ENCODE measurements at regions not wholly inside any gene's neighbourhood (a gene's known extent, or its start where the extent isn't known, plus 50 kb on each side); places are given as distances from the start of the nearest gene placed in this dataset.
"Not testable (repeated sequence)": the region's sequence is repeated elsewhere in the genome, so short reads cannot be mapped to it uniquely, and the experiment has no call there.

- no peak overlapping the region for H3K4me3 ChIP-seq (ENCODE audit: low read depth, low read length)
- TF ChIP-seq, protein P1, sequence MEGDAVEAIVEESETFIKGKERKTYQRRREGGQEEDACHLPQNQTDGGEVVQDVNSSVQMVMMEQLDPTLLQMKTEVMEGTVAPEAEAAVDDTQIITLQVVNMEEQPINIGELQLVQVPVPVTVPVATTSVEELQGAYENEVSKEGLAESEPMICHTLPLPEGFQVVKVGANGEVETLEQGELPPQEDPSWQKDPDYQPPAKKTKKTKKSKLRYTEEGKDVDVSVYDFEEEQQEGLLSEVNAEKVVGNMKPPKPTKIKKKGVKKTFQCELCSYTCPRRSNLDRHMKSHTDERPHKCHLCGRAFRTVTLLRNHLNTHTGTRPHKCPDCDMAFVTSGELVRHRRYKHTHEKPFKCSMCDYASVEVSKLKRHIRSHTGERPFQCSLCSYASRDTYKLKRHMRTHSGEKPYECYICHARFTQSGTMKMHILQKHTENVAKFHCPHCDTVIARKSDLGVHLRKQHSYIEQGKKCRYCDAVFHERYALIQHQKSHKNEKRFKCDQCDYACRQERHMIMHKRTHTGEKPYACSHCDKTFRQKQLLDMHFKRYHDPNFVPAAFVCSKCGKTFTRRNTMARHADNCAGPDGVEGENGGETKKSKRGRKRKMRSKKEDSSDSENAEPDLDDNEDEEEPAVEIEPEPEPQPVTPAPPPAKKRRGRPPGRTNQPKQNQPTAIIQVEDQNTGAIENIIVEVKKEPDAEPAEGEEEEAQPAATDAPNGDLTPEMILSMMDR (IDR thresholded peaks at IDR 0.05; ENCODE audit: insufficient read depth, low read length), result no peak
- DNase-seq (ENCODE audit: low read depth), result no peak
Observed at GRCh38 chr18:62458346-62458745, 64.5 kb upstream of the ZCCHC2 start.

DNA sequence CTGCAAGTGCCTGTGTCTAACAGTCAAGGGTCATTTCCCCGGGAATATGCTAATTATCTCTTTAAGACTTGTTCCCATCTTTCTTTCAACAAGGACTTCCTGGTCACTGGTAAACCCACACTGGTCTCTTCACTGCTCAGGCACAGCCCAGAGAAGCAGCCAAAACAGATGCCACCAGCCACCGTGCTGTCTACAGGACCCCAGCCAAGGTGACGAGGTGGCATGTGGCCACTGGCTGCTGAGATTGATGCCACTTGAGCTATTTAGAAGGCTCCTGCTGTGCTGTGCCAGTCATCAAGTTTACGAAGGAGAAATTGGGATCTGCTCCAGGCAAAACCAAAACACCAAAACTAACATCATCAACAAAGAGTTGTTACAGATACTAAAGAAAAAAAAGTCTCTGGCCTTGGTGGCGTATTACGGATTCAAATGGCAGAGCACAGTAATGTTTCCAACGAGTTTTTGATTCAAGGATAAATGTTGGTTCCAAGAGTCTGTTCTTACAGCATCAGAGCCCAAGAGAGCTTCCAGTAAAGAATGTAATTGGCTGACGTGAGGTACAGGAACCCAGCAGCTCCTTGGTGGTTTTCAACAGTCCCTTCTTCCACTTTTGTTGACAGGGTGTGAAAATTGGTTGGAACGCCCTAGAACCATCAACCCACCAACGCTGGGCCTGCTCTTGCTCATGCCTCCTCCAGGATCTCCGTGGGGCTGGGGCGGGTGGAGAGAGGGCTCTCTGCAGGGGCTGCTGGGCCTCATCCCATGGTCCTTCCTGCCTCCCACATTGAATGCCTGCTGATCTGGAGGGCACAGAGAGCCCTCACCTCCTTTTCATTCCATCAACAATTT, 63.7 kb upstream of the ZCCHC2 start:
- DNase-seq (ENCODE audit: low read depth), result no peak
- H3K4me3 ChIP-seq (ENCODE audit: low read depth, low read length), result no peak overlapping the region
- TF ChIP-seq, protein P1 (IDR thresholded peaks at IDR 0.05; ENCODE audit: insufficient read depth, low read length), result no peak

DNA sequence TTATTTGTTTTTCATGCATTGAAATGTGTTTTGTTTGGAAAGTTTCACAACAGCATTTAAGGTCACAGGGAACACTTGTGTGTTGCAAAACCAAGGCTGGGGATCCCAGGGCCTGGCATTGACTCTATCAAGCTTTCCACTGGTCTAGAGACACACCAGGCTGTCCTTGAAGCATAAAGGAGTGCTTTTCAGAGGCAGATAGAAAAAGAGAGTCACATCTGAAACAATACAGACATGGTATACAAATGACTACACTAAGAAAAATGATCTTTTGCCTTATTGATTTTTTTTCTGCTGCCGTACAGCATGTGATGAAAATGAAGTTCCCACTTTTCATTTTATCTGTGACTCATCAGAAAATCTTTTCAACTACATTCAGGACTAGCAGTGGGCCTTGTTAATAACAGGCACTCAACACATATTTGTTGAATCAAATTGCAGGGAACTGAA, 61.9 kb upstream of the ZCCHC2 start:
- no peak overlapping the region for H3K4me3 ChIP-seq (ENCODE audit: low read depth, low read length)
- TF ChIP-seq, protein P1 (IDR thresholded peaks at IDR 0.05; ENCODE audit: insufficient read depth, low read length), result no peak
- peak; percentile 28 for DNase-seq (ENCODE audit: low read depth)

DNA sequence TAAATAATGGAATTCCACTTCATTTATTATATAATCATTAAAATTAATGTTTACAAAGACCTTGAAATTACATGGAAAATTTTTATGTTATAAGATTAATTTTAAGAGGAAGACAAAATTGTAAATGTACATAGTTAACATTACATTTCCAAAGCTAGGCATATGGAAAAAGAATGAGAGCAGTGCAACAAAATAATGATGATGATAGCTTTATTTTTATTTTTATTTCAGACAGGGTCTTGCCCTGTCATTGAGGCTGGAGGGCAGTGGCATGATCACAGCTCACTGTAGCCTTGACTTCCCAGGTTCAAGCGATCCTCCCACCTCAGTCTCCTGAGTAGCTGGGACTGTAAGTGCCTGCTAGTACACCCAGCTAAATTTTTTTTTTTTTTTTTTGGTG, 61.2 kb upstream of the ZCCHC2 start:
- H3K4me3 ChIP-seq (ENCODE audit: low read depth, low read length), result no peak overlapping the region
- TF ChIP-seq, protein P1 (IDR thresholded peaks at IDR 0.05; ENCODE audit: insufficient read depth, low read length), result no peak
- no peak for DNase-seq (ENCODE audit: low read depth)

DNA sequence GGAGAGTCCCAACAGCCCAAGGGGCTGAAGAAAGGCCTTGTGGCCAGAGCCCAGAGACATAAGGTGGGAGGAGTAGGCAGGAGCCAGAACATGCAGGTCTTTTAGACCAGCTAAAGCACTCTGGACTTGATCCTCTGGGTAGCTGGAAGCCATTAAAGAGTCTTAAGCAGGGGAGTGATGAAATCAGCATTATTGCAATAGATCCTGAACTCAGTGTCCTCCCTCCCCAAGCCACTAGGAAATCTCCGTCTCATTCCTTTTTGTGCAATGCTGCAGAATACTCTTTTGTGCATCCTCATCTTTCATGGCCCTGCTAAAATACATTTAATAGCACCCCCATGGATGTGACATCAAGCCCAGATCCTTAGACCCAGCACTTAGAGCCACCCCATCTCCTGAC, 58.6 kb upstream of the ZCCHC2 start:
- TF ChIP-seq, protein P1 (IDR thresholded peaks at IDR 0.05; ENCODE audit: insufficient read depth, low read length), result no peak
- no peak for DNase-seq (ENCODE audit: low read depth)
- no peak overlapping the region for H3K4me3 ChIP-seq (ENCODE audit: low read depth, low read length)

- not testable (repeated sequence) for H3K4me3 ChIP-seq (ENCODE audit: low read depth, low read length); DNase-seq (ENCODE audit: low read depth)
Observed at GRCh38 chr18:62469131-62469530, 53.7 kb upstream of the ZCCHC2 start.

Measured in fibroblast of the aortic adventitia (primary cell).